CD4-positive, alpha-beta T cell treated with Interleukin-6 at 100 ng/mL for 8 hours (primary cell): ENCODE measurements at regions not wholly inside any gene's neighbourhood (a gene's known extent, or its start where the extent isn't known, plus 50 kb on each side); places are given as distances from the start of the nearest gene placed in this dataset.
"Not testable (repeated sequence)": the region's sequence is repeated elsewhere in the genome, so short reads cannot be mapped to it uniquely, and the experiment has no call there.

Experiments
- DNase-seq: peaks from one replicate; pipeline ENCODE4 v3.0.0-alpha.2; 2020; ENCODE audit warnings: mixed read lengths, low spot score

GRCh38 chr7:68244389-68244788 lies 1247.8 kb downstream of the TYW1 start:
- no peak for DNase-seq

- DNase-seq = no peak
These were observed 1249.1 kb downstream of the TYW1 start for GRCh38 chr7:68245688-68246087.

DNA sequence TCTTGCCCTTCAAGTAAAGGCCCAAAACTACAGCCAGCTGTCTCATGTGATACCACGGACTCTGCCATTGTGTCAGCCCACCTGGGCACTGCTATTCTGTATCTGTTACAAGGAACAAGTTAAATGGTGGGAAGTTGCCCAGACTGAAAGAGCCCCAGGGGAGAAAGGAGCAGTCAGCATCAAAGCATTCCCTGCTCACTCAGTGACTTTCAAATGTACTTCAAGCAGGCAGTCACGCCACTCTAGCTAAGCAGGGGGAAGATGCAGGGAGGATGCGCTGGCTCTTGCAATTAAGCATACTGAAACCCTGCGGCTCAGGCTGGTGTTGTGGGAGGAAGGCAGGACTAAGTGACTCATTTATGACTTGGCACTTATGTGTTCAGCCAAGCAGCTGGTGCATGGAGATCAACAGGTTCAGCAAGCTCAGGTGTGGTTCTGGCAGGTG lies 1249.6 kb downstream of the TYW1 start:
- DNase-seq = no peak

GRCh38 chr7:68247126-68247525 lies 1250.5 kb downstream of the TYW1 start:
- DNase-seq = no peak

- DNase-seq = no peak
These were observed 1250.9 kb downstream of the TYW1 start for GRCh38 chr7:68247571-68247970.

- DNase-seq = no peak
These were observed 1252.3 kb downstream of the TYW1 start for GRCh38 chr7:68248973-68249372.

GRCh38 chr7:68249611-68250010 lies 1253.0 kb downstream of the TYW1 start:
- DNase-seq = no peak

DNA sequence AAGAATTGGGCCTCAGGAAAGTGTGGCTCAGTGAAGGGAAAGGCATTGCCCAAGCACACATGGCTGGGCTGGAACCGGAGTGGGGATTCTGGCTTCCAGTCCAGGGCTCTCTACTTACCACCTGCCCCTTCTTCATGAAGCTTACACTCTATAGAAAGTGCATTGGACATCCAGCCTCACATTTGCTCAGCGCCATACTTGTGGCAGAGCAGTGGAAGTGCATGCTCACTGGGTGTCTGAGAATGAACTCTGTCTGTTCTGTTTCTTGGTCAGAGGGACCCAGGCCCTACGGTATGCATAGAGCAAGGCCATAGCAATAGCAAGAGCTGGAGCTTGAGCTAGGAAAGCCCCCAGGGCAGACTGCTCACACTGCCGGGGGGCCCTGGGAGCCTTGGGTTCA lies 1253.5 kb downstream of the TYW1 start:
- no peak for DNase-seq

DNA sequence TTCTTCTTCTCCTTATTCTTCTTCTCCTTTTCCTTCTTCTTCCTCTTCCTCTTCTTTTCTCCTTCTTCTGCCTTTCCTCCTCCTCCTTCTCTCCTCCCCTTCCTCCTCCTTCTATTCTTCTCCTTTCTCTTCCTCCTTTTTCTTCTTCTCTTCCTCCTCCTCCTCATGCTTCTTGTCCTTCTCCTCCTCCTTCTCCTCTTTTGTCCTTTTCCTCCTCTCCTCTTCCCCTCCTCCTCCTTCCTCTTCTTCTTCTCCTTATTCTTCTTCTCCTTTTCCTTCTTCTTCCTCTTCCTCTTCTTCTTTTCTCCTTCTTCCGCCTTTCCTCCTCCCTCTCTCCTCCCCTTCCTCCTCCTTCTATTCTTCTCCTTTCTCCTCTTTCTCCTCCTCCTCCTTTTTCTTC lies 1258.2 kb downstream of the TYW1 start:
- not testable (repeated sequence) for DNase-seq

GRCh38 chr7:68256295-68256694 lies 1259.7 kb downstream of the TYW1 start:
- no peak for DNase-seq

- DNase-seq = no peak
These were observed 1262.0 kb downstream of the TYW1 start for GRCh38 chr7:68258609-68259008.

DNA sequence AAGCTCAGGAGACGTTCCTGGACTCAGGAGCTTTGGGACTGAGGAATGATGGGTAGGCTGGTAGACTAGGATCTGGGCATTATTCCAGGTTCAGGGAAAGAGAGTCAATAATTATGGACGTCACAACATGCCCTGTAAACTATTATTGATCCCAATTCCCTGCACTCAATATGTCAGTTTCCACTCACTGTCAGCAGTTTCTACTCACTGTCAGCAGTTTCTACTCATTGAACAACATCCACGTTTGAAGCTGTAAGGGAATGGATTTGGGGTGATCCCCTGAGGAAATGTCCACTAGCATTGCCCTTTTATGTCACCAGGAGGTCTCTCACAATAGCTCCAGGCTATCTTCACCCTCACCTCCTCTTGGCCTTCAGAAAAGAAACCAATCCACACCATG lies 1268.6 kb downstream of the TYW1 start:
- no peak for DNase-seq

- DNase-seq = no peak
These were observed 1269.5 kb downstream of the TYW1 start for GRCh38 chr7:68266004-68266579.

- no peak for DNase-seq
These were observed 1270.9 kb downstream of the TYW1 start for GRCh38 chr7:68267486-68267885.

GRCh38 chr7:68269405-68269804 lies 1272.8 kb downstream of the TYW1 start:
- DNase-seq = no peak

- DNase-seq = no peak
These were observed 1275.9 kb downstream of the TYW1 start for GRCh38 chr7:68272507-68272906.

- no peak for DNase-seq
These were observed 1280.1 kb downstream of the TYW1 start for GRCh38 chr7:68276725-68277124.

DNA sequence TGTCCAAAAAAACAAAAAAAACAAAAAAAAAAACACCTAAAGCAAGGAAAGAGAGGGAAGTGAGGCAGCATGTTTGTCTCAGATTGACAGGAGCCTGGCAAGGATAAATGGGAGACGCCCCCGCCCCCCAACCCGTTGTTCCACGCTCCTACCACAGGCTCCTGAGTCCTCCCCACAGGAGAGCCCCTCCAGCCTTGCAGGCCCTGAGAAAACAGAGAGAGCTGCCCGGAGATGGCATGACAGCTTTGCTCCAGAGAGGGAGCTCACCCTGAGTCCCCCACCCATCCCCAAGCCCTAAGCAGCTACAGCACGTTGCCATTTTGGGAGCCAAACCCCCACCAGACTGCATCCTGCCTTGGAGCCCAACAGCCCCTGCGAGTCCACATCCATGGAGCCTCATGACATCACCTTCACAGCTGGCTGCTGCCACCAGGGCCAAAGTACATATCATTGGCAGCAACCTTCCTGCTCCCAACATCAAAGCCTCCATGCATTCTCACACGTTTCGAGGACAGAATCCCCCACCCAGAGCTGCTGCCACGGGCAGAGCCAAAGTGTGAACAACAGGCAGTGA lies 1283.3 kb downstream of the TYW1 start:
- DNase-seq = no peak

- DNase-seq = no peak
These were observed 1284.3 kb downstream of the TYW1 start for GRCh38 chr7:68280931-68281330.

GRCh38 chr7:68288144-68288593 lies 1291.5 kb downstream of the TYW1 start:
- no peak for DNase-seq

- no peak for DNase-seq
These were observed 1295.1 kb downstream of the TYW1 start for GRCh38 chr7:68291710-68292109.

GRCh38 chr7:68295386-68295785 lies 1298.8 kb downstream of the TYW1 start:
- DNase-seq = no peak

DNA sequence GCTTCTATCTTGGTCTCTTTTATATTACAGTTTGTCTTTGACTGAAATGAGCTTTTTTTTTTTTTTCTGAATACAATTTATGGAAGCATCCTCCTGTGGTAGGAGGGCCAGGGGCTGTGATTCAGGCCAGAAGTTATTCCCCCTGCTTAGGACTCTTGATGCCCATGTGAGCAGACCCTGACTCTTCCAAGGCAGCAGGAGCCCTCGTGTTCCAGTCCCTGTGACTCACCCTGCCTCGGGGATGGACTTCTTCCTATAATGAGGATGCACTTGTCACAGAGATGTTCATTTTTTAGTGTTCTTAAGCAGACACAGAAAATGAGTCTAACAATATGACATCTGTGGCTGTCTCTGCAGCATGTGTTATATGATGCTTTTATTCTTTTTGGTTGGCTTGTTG lies 1293.7 kb upstream of the AUTS2 start:
- no peak for DNase-seq

DNA sequence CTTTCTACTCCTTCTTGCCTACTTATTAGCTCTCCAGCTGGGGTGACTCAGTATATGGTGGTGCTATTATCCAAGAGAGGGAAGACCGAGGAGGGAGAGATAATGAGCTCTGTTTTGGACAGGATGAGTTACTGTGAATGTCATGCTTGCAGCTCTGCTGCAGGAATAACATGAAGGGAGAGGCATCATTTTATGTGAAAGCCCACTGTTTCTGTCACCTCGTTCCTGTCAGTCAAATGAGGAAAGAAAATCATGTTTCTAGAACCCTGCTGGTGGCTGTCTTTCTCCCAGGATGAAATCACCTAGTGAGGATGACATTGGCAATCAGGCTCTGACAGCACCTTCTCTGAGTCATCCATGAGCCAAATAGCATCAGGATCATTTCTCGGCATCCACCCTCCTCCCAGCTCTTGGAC lies 1291.6 kb upstream of the AUTS2 start:
- DNase-seq = no peak
